ENCODE measurements at regions not wholly inside any gene's neighbourhood (a gene's known extent, or its start where the extent isn't known, plus 50 kb on each side); places are given as distances from the start of the nearest gene placed in this dataset.
A peak's percentile ranks its signal among the peaks of the same experiment; 100 is the strongest.

GRCh38 chr14:65206078-65206447, 103.7 kb upstream of the MAX start:
- H3K4me1 ChIP-seq (ENCODE audit: low read depth): no peaks in the 10 kb centered on the region
- no peaks in the 10 kb centered on the region for H3K9me3 ChIP-seq (ENCODE audit: low read depth)
- H3K4me3 ChIP-seq: no peak overlapping the region
- no peak for TF ChIP-seq CTCF (IDR thresholded peaks at IDR 0.05; ENCODE audit: low read depth, low read length)
- no peak for DNase-seq (ENCODE audit: low read depth in 1 of 2, low spot score in 1 of 2)
- H3K27ac ChIP-seq: no peak overlapping the region
- no peaks in the 10 kb centered on the region for H3K27me3 ChIP-seq
- no peaks in the 10 kb centered on the region for H3K36me3 ChIP-seq

GRCh38 chr14:65206448-65207096, 104.3 kb upstream of the MAX start:
- Histone ChIP-seq H3K36me3 (no peaks in the 10 kb centered on the region), H3K27ac (no peak overlapping the region), H3K9me3 (ENCODE audit: low read depth) (no peaks in the 10 kb centered on the region), H3K4me3 (no peak overlapping the region), H3K4me1 (ENCODE audit: low read depth) (no peaks in the 10 kb centered on the region), H3K27me3 (no peaks in the 10 kb centered on the region)
- no peak for TF ChIP-seq CTCF (IDR thresholded peaks at IDR 0.05; ENCODE audit: low read depth, low read length)
- no peak for DNase-seq (ENCODE audit: low read depth in 1 of 2, low spot score in 1 of 2)

- DNase-seq (ENCODE audit: low read depth in 1 of 2, low spot score in 1 of 2): no peak
- H3K9me3 ChIP-seq (ENCODE audit: low read depth): no peaks in the 10 kb centered on the region
- no peak for TF ChIP-seq CTCF (IDR thresholded peaks at IDR 0.05; ENCODE audit: low read depth, low read length)
- H3K4me1 ChIP-seq (ENCODE audit: low read depth): no peaks in the 10 kb centered on the region
- H3K27ac ChIP-seq: no peak overlapping the region
- H3K36me3 ChIP-seq: no peaks in the 10 kb centered on the region
- H3K27me3 ChIP-seq: no peaks in the 10 kb centered on the region
- H3K4me3 ChIP-seq: no peak overlapping the region
Measured at GRCh38 chr14:65208548-65208947, 106.2 kb upstream of the MAX start.

- H3K9me3 ChIP-seq (ENCODE audit: low read depth): no peaks in the 10 kb centered on the region
- peaks cover 9% of the 10 kb centered on the region for H3K4me1 ChIP-seq (ENCODE audit: low read depth)
- no peak overlapping the region for H3K27ac ChIP-seq
- TF ChIP-seq CTCF (IDR thresholded peaks at IDR 0.05; ENCODE audit: low read depth, low read length): no peak
- H3K27me3 ChIP-seq: no peaks in the 10 kb centered on the region
- DNase-seq (ENCODE audit: low read depth in 1 of 2, low spot score in 1 of 2): peak in 1 of 2 donors; percentile 49
- no peaks in the 10 kb centered on the region for H3K36me3 ChIP-seq
- no peak overlapping the region for H3K4me3 ChIP-seq
Measured at GRCh38 chr14:65210118-65210821, 108.0 kb upstream of the MAX start.

- Histone ChIP-seq H3K9me3 (ENCODE audit: low read depth) (no peaks in the 10 kb centered on the region), H3K36me3 (no peaks in the 10 kb centered on the region), H3K27ac (no peak overlapping the region), H3K4me3 (no peak overlapping the region), H3K27me3 (no peaks in the 10 kb centered on the region), H3K4me1 (ENCODE audit: low read depth) (peaks cover 9% of the 10 kb centered on the region)
- DNase-seq (ENCODE audit: low read depth in 1 of 2, low spot score in 1 of 2): no peak
- TF ChIP-seq CTCF (IDR thresholded peaks at IDR 0.05; ENCODE audit: low read depth, low read length): no peak
Measured at GRCh38 chr14:65210822-65211182, 108.5 kb upstream of the MAX start.

All from cardiac muscle cell (in vitro differentiated cells and primary cell).